A549 (cell line): ENCODE measurements at regions not wholly inside any gene's neighbourhood (a gene's known extent, or its start where the extent isn't known, plus 50 kb on each side); places are given as distances from the start of the nearest gene placed in this dataset.

Experiments used
- ATAC-seq, 2 experiments: fragments of 200-7000 bp in 1 of 2; fragments of >200 bp in 1 of 2; cut with Nextera tagmentation in 1 of 2; cut with Tn5 transposase in 1 of 2; 3 replicates each; pipeline versions ENCODE4 v1.8.0 to v1.9.1; 2018 to 2020; ENCODE audit warnings: mild to moderate bottlenecking in 1 of 2, moderate library complexity in 1 of 2
- CTCF ChIA-PET: fragments of 300-600 bp; sonication (Branson Sonifier 250); formaldehyde crosslinking; extraction: SDS; loops from one replicate; lab custom pipeline; 2021; ENCODE audit warnings: antibody characterized with exemption, inconsistent platforms; lab: Yijun Ruan, JAX
- POLR2A ChIA-PET: fragments of 350-600 bp; formaldehyde crosslinking; extraction: SDS; loops from one replicate; lab custom pipeline; 2021; ENCODE audit warnings: antibody characterized with exemption, inconsistent platforms; lab: Yijun Ruan, JAX
- DNase-seq, 2 experiments: peaks; one replicate each; pipeline versions ENCODE4 v3.0.0 to v3.0.0-alpha.2; 2011 to 2016; ENCODE audit warnings: low read depth in 1 of 2, low spot score in 1 of 2
- FAIRE-seq: peaks from 2 replicates; lab custom pipeline; 2011; peaks lifted over from hg19 to GRCh38; lab: Jason Lieb, UNC
- H3K27ac ChIP-seq, 2 experiments: fragments of >200 bp; sonication (Bioruptor Twin); formaldehyde crosslinking; 3 replicates each; pipeline ENCODE4 v1.5.1; 2016 to 2017
- H3K4me1 ChIP-seq: fragments of >200 bp; sonication (Bioruptor Twin); formaldehyde crosslinking; 3 replicates; pipeline ENCODE4 v1.6.1; 2016
- H3K4me2 ChIP-seq: fragments of >200 bp; sonication (Bioruptor Twin); formaldehyde crosslinking; 3 replicates; pipeline ENCODE4 v1.6.1; 2016
- H3K4me3 ChIP-seq: fragments of >200 bp; sonication (Bioruptor Twin); formaldehyde crosslinking; 3 replicates; pipeline ENCODE4 v1.5.1; 2016
- H3K9me3 ChIP-seq: fragments of >200 bp; sonication (Bioruptor Twin); formaldehyde crosslinking; 3 replicates; pipeline ENCODE4 v1.6.1; 2016
- CBX2 ChIP-seq: fragments of 200-600 bp; sonication (generic); IDR thresholded peaks from 2 replicates; pipeline ENCODE4 v1.6.1; 2016; ENCODE audit warnings: low read depth, mild to moderate bottlenecking, borderline replicate concordance
- CHD2 ChIP-seq: fragments of 150-350 bp; IDR thresholded peaks from 2 replicates; pipeline ENCODE4 v1.6.1; 2014; ENCODE audit warnings: low read length; ENCODE audit not compliant: partially characterized antibody
- EHF ChIP-seq: fragments of 250-450 bp; sonication (Bioruptor Pico); IDR thresholded peaks from 2 replicates; pipeline ENCODE4 v1.5.0; 2020; ENCODE audit warnings: mild to moderate bottlenecking
- ESRRA ChIP-seq: fragments of 150-350 bp; IDR thresholded peaks from 2 replicates; pipeline ENCODE4 v1.6.1; 2014; ENCODE audit warnings: mild to moderate bottlenecking, low read length, borderline replicate concordance
- FOSB ChIP-seq: fragments of 250-450 bp; sonication (Bioruptor Pico); IDR thresholded peaks from 2 replicates; pipeline ENCODE4 v1.5.0; 2020; ENCODE audit warnings: mild to moderate bottlenecking, moderate library complexity
- FOXS1 ChIP-seq: fragments of 250-450 bp; sonication (Bioruptor Pico); IDR thresholded peaks from 2 replicates; pipeline ENCODE4 v1.5.0; 2020; ENCODE audit warnings: mild to moderate bottlenecking, moderate library complexity
- GATA3 ChIP-seq: IDR thresholded peaks from 2 replicates; pipeline ENCODE4 v1.6.1; 2012; ENCODE audit warnings: borderline replicate concordance
- HOXA7 ChIP-seq: fragments of 250-450 bp; sonication (Bioruptor Pico); IDR thresholded peaks from 2 replicates; pipeline ENCODE4 v1.5.0; 2020; ENCODE audit warnings: mild to moderate bottlenecking, moderate library complexity
- JUNB ChIP-seq: fragments of >200 bp; sonication (Bioruptor Twin); formaldehyde crosslinking; IDR thresholded peaks from 2 replicates; pipeline ENCODE4 v1.6.1; 2016
- MAZ ChIP-seq: fragments of 150-350 bp; IDR thresholded peaks from 2 replicates; pipeline ENCODE4 v1.6.1; 2014; ENCODE audit warnings: antibody characterized with exemption, low read depth, low read length, borderline replicate concordance
- NFE2L2 ChIP-seq: fragments of 150-350 bp; conservative IDR thresholded peaks from 2 replicates; pipeline ENCODE4 v1.6.1; 2014; ENCODE audit warnings: low read length
- NR3C1 ChIP-seq: fragments of >200 bp; sonication (Bioruptor Twin); formaldehyde crosslinking; IDR thresholded peaks from 3 replicates; pipeline ENCODE4 v1.6.1; 2017
- PHF8 ChIP-seq: fragments of 200-600 bp; sonication (generic); IDR thresholded peaks from 2 replicates; pipeline ENCODE4 v1.6.1; 2016; ENCODE audit warnings: low read depth, mild to moderate bottlenecking, antibody characterized with exemption, moderate library complexity, borderline replicate concordance
- REST ChIP-seq: fragments of 200-600 bp; sonication (generic); IDR thresholded peaks from 2 replicates; pipeline ENCODE4 v1.6.1; 2016; ENCODE audit warnings: antibody characterized with exemption, mild to moderate bottlenecking, moderate library complexity
- RFX5 ChIP-seq: fragments of 450-650 bp; IDR thresholded peaks from 2 replicates; pipeline ENCODE4 v1.7.1; 2014; ENCODE audit warnings: antibody characterized with exemption, mild to moderate bottlenecking, moderate library complexity
- SMC3 ChIP-seq: fragments of >200 bp; sonication (Bioruptor Twin); formaldehyde crosslinking; IDR thresholded peaks from 3 replicates; pipeline ENCODE4 v1.6.1; 2018; ENCODE audit warnings: inconsistent platforms
- TP53 ChIP-seq: fragments of 250-450 bp; sonication (Bioruptor Pico); IDR thresholded peaks from 2 replicates; pipeline ENCODE4 v1.5.0; 2021; ENCODE audit warnings: mild to moderate bottlenecking, moderate library complexity
- ZC3H11A ChIP-seq: fragments of 450-650 bp; IDR thresholded peaks from 2 replicates; pipeline ENCODE4 v1.6.1; 2014; ENCODE audit warnings: antibody characterized with exemption, mild to moderate bottlenecking
- ZNF302 ChIP-seq: fragments of 250-450 bp; sonication (Bioruptor Pico); IDR thresholded peaks from 2 replicates; pipeline ENCODE4 v1.9.0; 2021; ENCODE audit warnings: inconsistent platforms, mild to moderate bottlenecking, moderate library complexity
- WGBS: methylation state at CpG from one replicate; pipeline ENCODE4 v1.1.6; 2017; ENCODE audit errors: missing lambda C conversion rate; 5-methylcytosine and 5-hydroxymethylcytosine counted together
- TF ChIP-seq, protein P1 (sequence below): fragments of >200 bp; sonication (Bioruptor Twin); formaldehyde crosslinking; IDR thresholded peaks from 2 replicates; pipeline ENCODE4 v1.6.1; 2016
- TF ChIP-seq, protein P2 (sequence below): fragments of 250-450 bp; sonication (Bioruptor Pico); IDR thresholded peaks from 2 replicates; pipeline ENCODE4 v1.5.0; 2020; ENCODE audit warnings: low read depth, mild to moderate bottlenecking, moderate library complexity

GRCh38 chr1:22221233-22221780 is 78.4 kb upstream of the WNT4 start (continued):
- no peak for TF ChIP-seq EHF (CRISPR knock-in tag)
- TF ChIP-seq, all 56 proteins: peak for 0

GRCh38 chr1:22222723-22223122 is 79.8 kb upstream of the WNT4 start:
- Histone ChIP-seq H3K4me2 (no peak overlapping the region), H3K9me3 (no peaks in the 10 kb centered on the region), H3K27ac (no peak overlapping the region), H3K4me3 (no peak overlapping the region), H3K4me1 (no peaks in the 10 kb centered on the region)
- ATAC-seq: no peak
- no peak for DNase-seq
- POLR2A ChIA-PET: no interaction called here
- CTCF ChIA-PET: no interaction called here
- FAIRE-seq: no peak
- 81% methylated on average over 8 of the region's 9 CpGs for WGBS
- TF ChIP-seq CBX2 (no peak), RFX5 (no peak), ZC3H11A (no peak), MAZ (no peak), REST (no peak), NFE2L2 (no peak), HOXA7 (CRISPR knock-in tag) (no peak), ZNF302 (CRISPR knock-in tag) (no peak), PHF8 (no peak), GATA3 (no peak), FOSB (CRISPR knock-in tag) (no peak), JUNB (no peak), NR3C1 (no peak), CHD2 (no peak), SMC3 (no peak)
- TF ChIP-seq, protein P1, sequence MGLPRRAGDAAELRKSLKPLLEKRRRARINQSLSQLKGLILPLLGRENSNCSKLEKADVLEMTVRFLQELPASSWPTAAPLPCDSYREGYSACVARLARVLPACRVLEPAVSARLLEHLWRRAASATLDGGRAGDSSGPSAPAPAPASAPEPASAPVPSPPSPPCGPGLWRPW: no peak
- TF ChIP-seq, protein P2, sequence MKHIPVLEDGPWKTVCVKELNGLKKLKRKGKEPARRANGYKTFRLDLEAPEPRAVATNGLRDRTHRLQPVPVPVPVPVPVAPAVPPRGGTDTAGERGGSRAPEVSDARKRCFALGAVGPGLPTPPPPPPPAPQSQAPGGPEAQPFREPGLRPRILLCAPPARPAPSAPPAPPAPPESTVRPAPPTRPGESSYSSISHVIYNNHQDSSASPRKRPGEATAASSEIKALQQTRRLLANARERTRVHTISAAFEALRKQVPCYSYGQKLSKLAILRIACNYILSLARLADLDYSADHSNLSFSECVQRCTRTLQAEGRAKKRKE (CRISPR knock-in tag): no peak

DNA sequence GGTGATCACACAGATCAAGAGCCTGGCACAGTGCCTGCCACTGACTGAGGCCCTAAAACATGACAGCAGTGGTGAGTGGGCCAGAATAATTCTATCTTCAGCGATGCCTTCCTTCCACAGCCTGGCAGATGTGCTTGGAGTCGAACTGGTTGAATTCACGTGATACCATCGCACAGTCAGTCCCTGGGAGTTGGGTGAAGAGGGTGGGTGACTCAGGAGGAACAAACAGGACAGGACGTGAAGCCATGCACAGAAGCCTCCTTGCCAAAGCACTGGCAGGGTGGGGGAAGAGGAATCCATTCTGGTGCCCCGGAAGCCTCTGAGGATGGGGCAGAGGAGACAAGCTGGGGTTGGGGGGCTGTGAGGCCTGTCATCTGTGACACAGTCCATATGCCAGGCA is 80.3 kb upstream of the WNT4 start:
- peaks cover under 1% of the 10 kb centered on the region; the same call in 1 of the 3 replicates for H3K4me1 ChIP-seq
- H3K27ac ChIP-seq: no peak overlapping the region
- FAIRE-seq (no peak), ATAC-seq (no peak), DNase-seq (no peak)
- WGBS: 76% methylated on average over 6 of the region's 6 CpGs
- no peaks in the 10 kb centered on the region for H3K9me3 ChIP-seq
- H3K4me2 ChIP-seq: no peak overlapping the region
- POLR2A ChIA-PET: no interaction called here
- no peak overlapping the region for H3K4me3 ChIP-seq
- CTCF ChIA-PET: no interaction called here
- TF ChIP-seq RFX5 (no peak), TP53 (CRISPR knock-in tag) (no peak), ESRRA (no peak), FOXS1 (no peak)
